OCI-LY7 (cell line): ENCODE measurements at regions not wholly inside any gene's neighbourhood (a gene's known extent, or its start where the extent isn't known, plus 50 kb on each side); places are given as distances from the start of the nearest gene placed in this dataset.

ENCODE experiments used
- EZH2phosphoT487 ChIP-seq: fragments of 200-600 bp; sonication (generic); IDR thresholded peaks from 2 replicates; pipeline ENCODE4 v1.6.1; 2018; ENCODE audit warnings: low read depth, borderline replicate concordance, mild to moderate bottlenecking, mixed run types, antibody characterized with exemption, low read length, moderate library complexity, mixed read lengths
- TF ChIP-seq, protein P1 (sequence below): fragments of 200-600 bp; sonication (generic); conservative IDR thresholded peaks from 2 replicates; pipeline ENCODE4 v1.5.1; 2014; ENCODE audit warnings: mild to moderate bottlenecking, antibody characterized with exemption, low read length, moderate library complexity, mixed read lengths

DNA sequence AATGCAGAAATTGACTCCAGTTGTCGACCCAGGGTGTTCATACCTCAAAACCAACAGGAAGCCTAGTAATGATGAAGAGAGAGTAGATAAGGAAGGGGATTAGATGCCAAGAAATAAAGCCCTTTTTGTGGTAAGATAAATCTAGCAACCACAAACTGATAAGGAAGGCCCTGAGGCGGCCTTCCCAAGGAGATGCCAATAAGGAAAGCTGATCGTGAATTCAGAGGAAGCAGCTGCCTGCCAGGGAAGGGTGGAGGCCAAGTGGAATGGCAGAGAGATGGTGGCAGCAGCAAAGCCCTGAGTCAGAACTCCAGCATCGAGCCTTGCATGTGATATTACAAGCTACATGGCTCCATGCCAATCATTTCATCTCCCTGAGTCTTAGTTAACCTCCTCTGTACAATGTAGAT, 126.3 kb downstream of the IRS1 start:
- TF ChIP-seq, protein P1, sequence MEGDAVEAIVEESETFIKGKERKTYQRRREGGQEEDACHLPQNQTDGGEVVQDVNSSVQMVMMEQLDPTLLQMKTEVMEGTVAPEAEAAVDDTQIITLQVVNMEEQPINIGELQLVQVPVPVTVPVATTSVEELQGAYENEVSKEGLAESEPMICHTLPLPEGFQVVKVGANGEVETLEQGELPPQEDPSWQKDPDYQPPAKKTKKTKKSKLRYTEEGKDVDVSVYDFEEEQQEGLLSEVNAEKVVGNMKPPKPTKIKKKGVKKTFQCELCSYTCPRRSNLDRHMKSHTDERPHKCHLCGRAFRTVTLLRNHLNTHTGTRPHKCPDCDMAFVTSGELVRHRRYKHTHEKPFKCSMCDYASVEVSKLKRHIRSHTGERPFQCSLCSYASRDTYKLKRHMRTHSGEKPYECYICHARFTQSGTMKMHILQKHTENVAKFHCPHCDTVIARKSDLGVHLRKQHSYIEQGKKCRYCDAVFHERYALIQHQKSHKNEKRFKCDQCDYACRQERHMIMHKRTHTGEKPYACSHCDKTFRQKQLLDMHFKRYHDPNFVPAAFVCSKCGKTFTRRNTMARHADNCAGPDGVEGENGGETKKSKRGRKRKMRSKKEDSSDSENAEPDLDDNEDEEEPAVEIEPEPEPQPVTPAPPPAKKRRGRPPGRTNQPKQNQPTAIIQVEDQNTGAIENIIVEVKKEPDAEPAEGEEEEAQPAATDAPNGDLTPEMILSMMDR = no peak
- no peak for TF ChIP-seq EZH2phosphoT487
